GM23338 (cell line): ENCODE measurements at regions not wholly inside any gene's neighbourhood (a gene's known extent, or its start where the extent isn't known, plus 50 kb on each side); places are given as distances from the start of the nearest gene placed in this dataset.

Experiments used
- ATAC-seq: fragments of 200-7000 bp; cut with Tn5 transposase; 3 replicates; pipeline ENCODE4 v1.9.1; 2020
- DNase-seq: peaks from one replicate; pipeline ENCODE4 v3.0.0-alpha.2; 2015; ENCODE audit warnings: low spot score
- H2AFZ ChIP-seq: fragments of 200-600 bp; sonication (generic); 2 replicates; pipeline ENCODE4 v1.8.0; 2016; ENCODE audit warnings: antibody characterized with exemption, mild to moderate bottlenecking, moderate library complexity
- H3F3A ChIP-seq: fragments of 200-600 bp; sonication (generic); replicated peaks from 2 replicates; pipeline ENCODE4 v1.8.0; 2017; ENCODE audit warnings: antibody characterized with exemption, mixed run types, low read depth
- H3K27ac ChIP-seq: fragments of 200-600 bp; sonication (generic); 2 replicates; pipeline ENCODE4 v1.6.1; 2016; ENCODE audit warnings: low read depth
- H3K27me3 ChIP-seq: fragments of 200-600 bp; sonication (generic); 2 replicates; pipeline ENCODE4 v1.8.0; 2016; ENCODE audit warnings: mild to moderate bottlenecking, mixed run types, moderate library complexity; ENCODE audit not compliant: insufficient read depth
- H3K36me3 ChIP-seq: fragments of 200-600 bp; sonication (generic); 2 replicates; pipeline ENCODE4 v1.8.0; 2016; ENCODE audit warnings: mild to moderate bottlenecking; ENCODE audit not compliant: insufficient read depth
- H3K4me1 ChIP-seq: fragments of 200-600 bp; sonication (generic); 2 replicates; pipeline ENCODE4 v1.8.0; 2016; ENCODE audit warnings: mild to moderate bottlenecking, moderate library complexity; ENCODE audit not compliant: insufficient read depth
- H3K4me2 ChIP-seq: fragments of 200-600 bp; sonication (generic); 2 replicates; pipeline ENCODE4 v1.7.1; 2017; ENCODE audit warnings: mixed run types
- H3K4me3 ChIP-seq: fragments of 200-600 bp; sonication (generic); 2 replicates; pipeline ENCODE4 v1.6.1; 2016; ENCODE audit warnings: mixed run types
- H3K79me2 ChIP-seq: fragments of 200-600 bp; sonication (generic); replicated peaks from 2 replicates; pipeline ENCODE4 v1.8.0; 2017; ENCODE audit warnings: mild to moderate bottlenecking; ENCODE audit not compliant: insufficient read depth
- H3K9me2 ChIP-seq: fragments of 200-600 bp; sonication (generic); 2 replicates; pipeline ENCODE4 v1.8.0; 2017; ENCODE audit not compliant: insufficient read depth
- H4K20me1 ChIP-seq: fragments of 200-600 bp; sonication (generic); replicated peaks from 2 replicates; pipeline ENCODE4 v1.8.0; 2017; ENCODE audit warnings: mild to moderate bottlenecking; ENCODE audit not compliant: insufficient read depth
- H3K27ac Mint-ChIP-seq: 2 replicates; pipeline ENCODE4 v1.8.0; 2020; ENCODE audit warnings: inconsistent platforms, mild to moderate bottlenecking, moderate library complexity, mixed read lengths
- H3K27me3 Mint-ChIP-seq: 3 replicates; pipeline ENCODE4 v1.8.0; 2022; ENCODE audit warnings: low read depth, mild to moderate bottlenecking, moderate library complexity, mixed read lengths, inconsistent platforms; ENCODE audit not compliant: insufficient read depth, poor library complexity
- H3K36me3 Mint-ChIP-seq: 3 replicates; pipeline ENCODE4 v1.8.0; 2021; ENCODE audit warnings: low read depth, mild to moderate bottlenecking, inconsistent platforms, moderate library complexity, mixed read lengths
- H3K4me1 Mint-ChIP-seq: 3 replicates; pipeline ENCODE4 v1.8.0; 2020; ENCODE audit warnings: mild to moderate bottlenecking, inconsistent platforms, mixed read lengths
- H3K4me3 Mint-ChIP-seq: 3 replicates; pipeline ENCODE4 v1.8.0; 2021; ENCODE audit warnings: moderate library complexity, mild to moderate bottlenecking, inconsistent platforms, mixed read lengths
- H3K9me3 Mint-ChIP-seq: 3 replicates; pipeline ENCODE4 v1.8.0; 2020; ENCODE audit warnings: moderate library complexity, mild to moderate bottlenecking, inconsistent platforms, mixed read lengths
- ZNF331 ChIP-seq: fragments of 250-450 bp; sonication (Bioruptor Pico); IDR thresholded peaks from 2 replicates; pipeline ENCODE4 v1.5.0; 2020; ENCODE audit warnings: low read depth, mild to moderate bottlenecking, moderate library complexity
- TF ChIP-seq, protein P1 (sequence below): fragments of 250-450 bp; sonication (Bioruptor Pico); IDR thresholded peaks from 2 replicates; pipeline ENCODE4 v1.5.0; 2020; ENCODE audit warnings: mild to moderate bottlenecking, moderate library complexity
- TF ChIP-seq, protein P2 (sequence below): IDR thresholded peaks from one replicate; pipeline ENCODE4 v1.6.1; 2018; ENCODE audit warnings: antibody characterized with exemption; ENCODE audit not compliant: unreplicated experiment
- TF ChIP-seq, protein P3 (sequence below), 2 experiments: fragments of 200-600 bp in 1 of 2; sonication (generic) in 1 of 2; conservative IDR thresholded peaks; 2 replicates each; pipeline versions ENCODE4 v1.5.1 to v1.6.1; 2016 to 2017; ENCODE audit warnings: antibody characterized with exemption in 2 of 2, low read depth in 2 of 2, mild to moderate bottlenecking in 2 of 2, moderate library complexity in 1 of 2

DNA sequence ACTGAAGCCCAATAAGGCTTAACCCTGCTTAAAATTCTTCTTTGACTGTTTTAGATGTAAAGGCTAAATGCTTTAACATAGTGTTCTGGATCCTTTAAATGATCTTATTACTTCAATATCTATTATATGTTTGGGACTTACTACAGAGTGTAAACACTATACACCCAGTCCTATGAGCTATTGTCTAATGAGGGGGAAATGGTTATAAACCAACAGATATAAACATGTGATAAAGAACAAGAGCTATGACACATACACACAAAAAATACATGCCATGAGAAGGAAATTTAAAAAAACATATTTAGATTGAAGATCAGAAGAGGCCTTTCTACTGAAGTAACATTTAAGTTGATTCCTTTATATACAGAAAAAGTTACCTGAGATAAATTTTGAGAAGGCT lies 505.1 kb downstream of the FOXG1 start (continued):
- TF ChIP-seq, protein P1, sequence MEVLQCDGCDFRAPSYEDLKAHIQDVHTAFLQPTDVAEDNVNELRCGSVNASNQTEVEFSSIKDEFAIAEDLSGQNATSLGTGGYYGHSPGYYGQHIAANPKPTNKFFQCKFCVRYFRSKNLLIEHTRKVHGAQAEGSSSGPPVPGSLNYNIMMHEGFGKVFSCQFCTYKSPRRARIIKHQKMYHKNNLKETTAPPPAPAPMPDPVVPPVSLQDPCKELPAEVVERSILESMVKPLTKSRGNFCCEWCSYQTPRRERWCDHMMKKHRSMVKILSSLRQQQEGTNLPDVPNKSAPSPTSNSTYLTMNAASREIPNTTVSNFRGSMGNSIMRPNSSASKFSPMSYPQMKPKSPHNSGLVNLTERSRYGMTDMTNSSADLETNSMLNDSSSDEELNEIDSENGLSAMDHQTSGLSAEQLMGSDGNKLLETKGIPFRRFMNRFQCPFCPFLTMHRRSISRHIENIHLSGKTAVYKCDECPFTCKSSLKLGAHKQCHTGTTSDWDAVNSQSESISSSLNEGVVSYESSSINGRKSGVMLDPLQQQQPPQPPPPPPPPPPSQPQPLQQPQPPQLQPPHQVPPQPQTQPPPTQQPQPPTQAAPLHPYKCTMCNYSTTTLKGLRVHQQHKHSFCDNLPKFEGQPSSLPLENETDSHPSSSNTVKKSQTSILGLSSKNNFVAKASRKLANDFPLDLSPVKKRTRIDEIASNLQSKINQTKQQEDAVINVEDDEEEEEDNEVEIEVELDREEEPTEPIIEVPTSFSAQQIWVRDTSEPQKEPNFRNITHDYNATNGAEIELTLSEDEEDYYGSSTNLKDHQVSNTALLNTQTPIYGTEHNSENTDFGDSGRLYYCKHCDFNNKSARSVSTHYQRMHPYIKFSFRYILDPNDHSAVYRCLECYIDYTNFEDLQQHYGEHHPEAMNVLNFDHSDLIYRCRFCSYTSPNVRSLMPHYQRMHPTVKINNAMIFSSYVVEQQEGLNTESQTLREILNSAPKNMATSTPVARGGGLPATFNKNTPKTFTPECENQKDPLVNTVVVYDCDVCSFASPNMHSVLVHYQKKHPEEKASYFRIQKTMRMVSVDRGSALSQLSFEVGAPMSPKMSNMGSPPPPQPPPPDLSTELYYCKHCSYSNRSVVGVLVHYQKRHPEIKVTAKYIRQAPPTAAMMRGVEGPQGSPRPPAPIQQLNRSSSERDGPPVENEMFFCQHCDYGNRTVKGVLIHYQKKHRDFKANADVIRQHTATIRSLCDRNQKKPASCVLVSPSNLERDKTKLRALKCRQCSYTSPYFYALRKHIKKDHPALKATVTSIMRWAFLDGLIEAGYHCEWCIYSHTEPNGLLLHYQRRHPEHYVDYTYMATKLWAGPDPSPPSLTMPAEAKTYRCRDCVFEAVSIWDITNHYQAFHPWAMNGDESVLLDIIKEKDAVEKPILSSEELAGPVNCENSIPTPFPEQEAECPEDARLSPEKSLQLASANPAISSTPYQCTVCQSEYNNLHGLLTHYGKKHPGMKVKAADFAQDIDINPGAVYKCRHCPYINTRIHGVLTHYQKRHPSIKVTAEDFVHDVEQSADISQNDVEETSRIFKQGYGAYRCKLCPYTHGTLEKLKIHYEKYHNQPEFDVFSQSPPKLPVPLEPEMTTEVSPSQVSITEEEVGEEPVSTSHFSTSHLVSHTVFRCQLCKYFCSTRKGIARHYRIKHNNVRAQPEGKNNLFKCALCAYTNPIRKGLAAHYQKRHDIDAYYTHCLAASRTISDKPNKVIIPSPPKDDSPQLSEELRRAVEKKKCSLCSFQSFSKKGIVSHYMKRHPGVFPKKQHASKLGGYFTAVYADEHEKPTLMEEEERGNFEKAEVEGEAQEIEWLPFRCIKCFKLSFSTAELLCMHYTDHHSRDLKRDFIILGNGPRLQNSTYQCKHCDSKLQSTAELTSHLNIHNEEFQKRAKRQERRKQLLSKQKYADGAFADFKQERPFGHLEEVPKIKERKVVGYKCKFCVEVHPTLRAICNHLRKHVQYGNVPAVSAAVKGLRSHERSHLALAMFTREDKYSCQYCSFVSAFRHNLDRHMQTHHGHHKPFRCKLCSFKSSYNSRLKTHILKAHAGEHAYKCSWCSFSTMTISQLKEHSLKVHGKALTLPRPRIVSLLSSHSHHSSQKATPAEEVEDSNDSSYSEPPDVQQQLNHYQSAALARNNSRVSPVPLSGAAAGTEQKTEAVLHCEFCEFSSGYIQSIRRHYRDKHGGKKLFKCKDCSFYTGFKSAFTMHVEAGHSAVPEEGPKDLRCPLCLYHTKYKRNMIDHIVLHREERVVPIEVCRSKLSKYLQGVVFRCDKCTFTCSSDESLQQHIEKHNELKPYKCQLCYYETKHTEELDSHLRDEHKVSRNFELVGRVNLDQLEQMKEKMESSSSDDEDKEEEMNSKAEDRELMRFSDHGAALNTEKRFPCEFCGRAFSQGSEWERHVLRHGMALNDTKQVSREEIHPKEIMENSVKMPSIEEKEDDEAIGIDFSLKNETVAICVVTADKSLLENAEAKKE (CRISPR knock-in tag), result no peak
- TF ChIP-seq, protein P2, sequence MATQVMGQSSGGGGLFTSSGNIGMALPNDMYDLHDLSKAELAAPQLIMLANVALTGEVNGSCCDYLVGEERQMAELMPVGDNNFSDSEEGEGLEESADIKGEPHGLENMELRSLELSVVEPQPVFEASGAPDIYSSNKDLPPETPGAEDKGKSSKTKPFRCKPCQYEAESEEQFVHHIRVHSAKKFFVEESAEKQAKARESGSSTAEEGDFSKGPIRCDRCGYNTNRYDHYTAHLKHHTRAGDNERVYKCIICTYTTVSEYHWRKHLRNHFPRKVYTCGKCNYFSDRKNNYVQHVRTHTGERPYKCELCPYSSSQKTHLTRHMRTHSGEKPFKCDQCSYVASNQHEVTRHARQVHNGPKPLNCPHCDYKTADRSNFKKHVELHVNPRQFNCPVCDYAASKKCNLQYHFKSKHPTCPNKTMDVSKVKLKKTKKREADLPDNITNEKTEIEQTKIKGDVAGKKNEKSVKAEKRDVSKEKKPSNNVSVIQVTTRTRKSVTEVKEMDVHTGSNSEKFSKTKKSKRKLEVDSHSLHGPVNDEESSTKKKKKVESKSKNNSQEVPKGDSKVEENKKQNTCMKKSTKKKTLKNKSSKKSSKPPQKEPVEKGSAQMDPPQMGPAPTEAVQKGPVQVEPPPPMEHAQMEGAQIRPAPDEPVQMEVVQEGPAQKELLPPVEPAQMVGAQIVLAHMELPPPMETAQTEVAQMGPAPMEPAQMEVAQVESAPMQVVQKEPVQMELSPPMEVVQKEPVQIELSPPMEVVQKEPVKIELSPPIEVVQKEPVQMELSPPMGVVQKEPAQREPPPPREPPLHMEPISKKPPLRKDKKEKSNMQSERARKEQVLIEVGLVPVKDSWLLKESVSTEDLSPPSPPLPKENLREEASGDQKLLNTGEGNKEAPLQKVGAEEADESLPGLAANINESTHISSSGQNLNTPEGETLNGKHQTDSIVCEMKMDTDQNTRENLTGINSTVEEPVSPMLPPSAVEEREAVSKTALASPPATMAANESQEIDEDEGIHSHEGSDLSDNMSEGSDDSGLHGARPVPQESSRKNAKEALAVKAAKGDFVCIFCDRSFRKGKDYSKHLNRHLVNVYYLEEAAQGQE, result no peak
- TF ChIP-seq ZNF331 (CRISPR knock-in tag), result no peak

DNA sequence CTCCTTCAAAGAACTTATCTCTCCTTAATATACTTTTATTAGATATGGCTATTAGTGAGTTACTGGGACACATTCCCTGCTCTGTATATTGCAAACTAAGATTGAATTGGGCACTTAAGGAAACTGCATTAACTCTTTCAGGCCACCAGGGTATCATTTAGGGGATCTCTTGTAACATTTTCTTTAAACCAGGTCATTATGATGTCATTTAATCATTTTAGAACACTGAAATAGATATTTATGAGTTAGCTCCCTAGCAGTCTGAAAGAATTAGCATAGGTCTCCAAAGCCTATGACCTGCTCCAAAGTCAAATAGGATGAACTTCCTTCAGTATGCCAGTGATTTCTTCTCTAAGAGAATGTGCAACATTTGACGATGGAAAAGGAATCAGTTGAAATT lies 506.9 kb downstream of the FOXG1 start:
- H3K4me3 Mint-ChIP-seq, result no peak overlapping the region
- no peak overlapping the region for H3K27ac Mint-ChIP-seq
- Histone ChIP-seq H3K4me1 (no peaks in the 10 kb centered on the region), H3K4me3 (no peak overlapping the region), H3F3A (no peaks in the 10 kb centered on the region), H4K20me1 (no peaks in the 10 kb centered on the region), H3K27ac (no peak overlapping the region), H3K79me2 (no peaks in the 10 kb centered on the region), H3K4me2 (no peak overlapping the region), H3K9me2 (no peaks in the 10 kb centered on the region), H2AFZ (no peak overlapping the region), H3K27me3 (no peaks in the 10 kb centered on the region), H3K36me3 (no peaks in the 10 kb centered on the region)
- TF ChIP-seq, protein P3, sequence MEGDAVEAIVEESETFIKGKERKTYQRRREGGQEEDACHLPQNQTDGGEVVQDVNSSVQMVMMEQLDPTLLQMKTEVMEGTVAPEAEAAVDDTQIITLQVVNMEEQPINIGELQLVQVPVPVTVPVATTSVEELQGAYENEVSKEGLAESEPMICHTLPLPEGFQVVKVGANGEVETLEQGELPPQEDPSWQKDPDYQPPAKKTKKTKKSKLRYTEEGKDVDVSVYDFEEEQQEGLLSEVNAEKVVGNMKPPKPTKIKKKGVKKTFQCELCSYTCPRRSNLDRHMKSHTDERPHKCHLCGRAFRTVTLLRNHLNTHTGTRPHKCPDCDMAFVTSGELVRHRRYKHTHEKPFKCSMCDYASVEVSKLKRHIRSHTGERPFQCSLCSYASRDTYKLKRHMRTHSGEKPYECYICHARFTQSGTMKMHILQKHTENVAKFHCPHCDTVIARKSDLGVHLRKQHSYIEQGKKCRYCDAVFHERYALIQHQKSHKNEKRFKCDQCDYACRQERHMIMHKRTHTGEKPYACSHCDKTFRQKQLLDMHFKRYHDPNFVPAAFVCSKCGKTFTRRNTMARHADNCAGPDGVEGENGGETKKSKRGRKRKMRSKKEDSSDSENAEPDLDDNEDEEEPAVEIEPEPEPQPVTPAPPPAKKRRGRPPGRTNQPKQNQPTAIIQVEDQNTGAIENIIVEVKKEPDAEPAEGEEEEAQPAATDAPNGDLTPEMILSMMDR (conservative IDR thresholded peaks at IDR 0.05; ENCODE audit: low read depth in 2 of 2), result peak in 1 of 2 experiments; percentile 56; a peak in 2 of 4 replicates
- no peak for TF ChIP-seq ZNF331 (CRISPR knock-in tag)
- DNase-seq (peak; percentile 24), ATAC-seq (no peak)
- H3K36me3 Mint-ChIP-seq, result no peaks in the 10 kb centered on the region
- H3K27me3 Mint-ChIP-seq, result no peaks in the 10 kb centered on the region
- H3K4me1 Mint-ChIP-seq, result no peaks in the 10 kb centered on the region
- H3K9me3 Mint-ChIP-seq, result no peaks in the 10 kb centered on the region
